MG63 (cell line): ENCODE measurements at regions not wholly inside any gene's neighbourhood (a gene's known extent, or its start where the extent isn't known, plus 50 kb on each side); places are given as distances from the start of the nearest gene placed in this dataset.

ENCODE experiments used
- DNase-seq: peaks from one replicate; pipeline ENCODE4 v3.0.0-alpha.2; 2020
- H3K27me3 ChIP-seq: fragments of 250-450 bp; sonication (Bioruptor Pico); 2 replicates; pipeline ENCODE4 v1.5.1; 2020; ENCODE audit warnings: mild to moderate bottlenecking, moderate library complexity
- H3K36me3 ChIP-seq: fragments of 250-450 bp; sonication (Bioruptor Pico); 2 replicates; pipeline ENCODE4 v1.5.1; 2020; ENCODE audit warnings: mild to moderate bottlenecking, moderate library complexity
- H3K4me3 ChIP-seq: fragments of 250-450 bp; sonication (Bioruptor Pico); 2 replicates; pipeline ENCODE4 v1.5.1; 2020; ENCODE audit warnings: mild to moderate bottlenecking, moderate library complexity
- H3K9me3 ChIP-seq: fragments of 250-450 bp; sonication (Bioruptor Pico); 2 replicates; pipeline ENCODE4 v1.5.1; 2020; ENCODE audit warnings: mild to moderate bottlenecking, moderate library complexity

- H3K4me3 ChIP-seq, result no peak overlapping the region
- no peak for DNase-seq
- no peaks in the 10 kb centered on the region for H3K9me3 ChIP-seq
- no peaks in the 10 kb centered on the region for H3K27me3 ChIP-seq
- H3K36me3 ChIP-seq, result no peaks in the 10 kb centered on the region
Observed at GRCh38 chr20:24382743-24383142, 86.7 kb upstream of the SYNDIG1 start.

- H3K4me3 ChIP-seq, result no peak overlapping the region
- no peaks in the 10 kb centered on the region for H3K36me3 ChIP-seq
- no peaks in the 10 kb centered on the region for H3K9me3 ChIP-seq
- no peak for DNase-seq
- no peaks in the 10 kb centered on the region for H3K27me3 ChIP-seq
Observed at GRCh38 chr20:24382331-24382730, 87.1 kb upstream of the SYNDIG1 start.

- Histone ChIP-seq H3K9me3 (no peaks in the 10 kb centered on the region), H3K36me3 (no peaks in the 10 kb centered on the region), H3K4me3 (no peak overlapping the region), H3K27me3 (no peaks in the 10 kb centered on the region)
- DNase-seq, result no peak
Observed at GRCh38 chr20:24381886-24382285, 87.5 kb upstream of the SYNDIG1 start.

- peak; percentile 66 for DNase-seq
- H3K9me3 ChIP-seq, result no peaks in the 10 kb centered on the region
- H3K27me3 ChIP-seq, result no peaks in the 10 kb centered on the region
- H3K4me3 ChIP-seq, result no peak overlapping the region
- no peaks in the 10 kb centered on the region for H3K36me3 ChIP-seq
Observed at GRCh38 chr20:24379484-24379927, 89.9 kb upstream of the SYNDIG1 start.

GRCh38 chr20:24378661-24379483 lies 90.6 kb upstream of the SYNDIG1 start:
- Histone ChIP-seq H3K27me3 (no peaks in the 10 kb centered on the region), H3K36me3 (no peaks in the 10 kb centered on the region), H3K4me3 (no peak overlapping the region), H3K9me3 (no peaks in the 10 kb centered on the region)
- DNase-seq, result no peak

GRCh38 chr20:24376311-24377099 lies 92.9 kb upstream of the SYNDIG1 start:
- no peak for DNase-seq
- no peaks in the 10 kb centered on the region for H3K9me3 ChIP-seq
- no peaks in the 10 kb centered on the region for H3K27me3 ChIP-seq
- no peak overlapping the region for H3K4me3 ChIP-seq
- no peaks in the 10 kb centered on the region for H3K36me3 ChIP-seq

- no peaks in the 10 kb centered on the region for H3K36me3 ChIP-seq
- no peak overlapping the region for H3K4me3 ChIP-seq
- no peak for DNase-seq
- H3K27me3 ChIP-seq, result no peaks in the 10 kb centered on the region
- H3K9me3 ChIP-seq, result no peaks in the 10 kb centered on the region
Observed at GRCh38 chr20:24373372-24373771, 96.1 kb upstream of the SYNDIG1 start.

GRCh38 chr20:24370911-24371695 lies 98.3 kb upstream of the SYNDIG1 start:
- no peaks in the 10 kb centered on the region for H3K36me3 ChIP-seq
- no peak overlapping the region for H3K4me3 ChIP-seq

GRCh38 chr20:24370249-24370648 lies 99.2 kb upstream of the SYNDIG1 start:
- no peaks in the 10 kb centered on the region for H3K27me3 ChIP-seq
- H3K4me3 ChIP-seq, result no peak overlapping the region
- no peaks in the 10 kb centered on the region for H3K36me3 ChIP-seq
- no peak for DNase-seq
- no peaks in the 10 kb centered on the region for H3K9me3 ChIP-seq

More at GRCh38 chr20:24370911-24371695, 98.3 kb upstream of the SYNDIG1 start:
- peak; percentile 45 for DNase-seq
- Histone ChIP-seq H3K27me3 (no peaks in the 10 kb centered on the region), H3K9me3 (no peaks in the 10 kb centered on the region)

- no peaks in the 10 kb centered on the region for H3K36me3 ChIP-seq
- H3K27me3 ChIP-seq, result no peaks in the 10 kb centered on the region
- no peaks in the 10 kb centered on the region for H3K9me3 ChIP-seq
- no peak for DNase-seq
- no peak overlapping the region for H3K4me3 ChIP-seq
Observed at GRCh38 chr20:24368253-24368652, 101.2 kb upstream of the SYNDIG1 start.

- Histone ChIP-seq H3K9me3 (no peaks in the 10 kb centered on the region), H3K27me3 (no peaks in the 10 kb centered on the region), H3K4me3 (no peak overlapping the region), H3K36me3 (no peaks in the 10 kb centered on the region)
- DNase-seq, result no peak
Observed at GRCh38 chr20:24366336-24367004, 103.0 kb upstream of the SYNDIG1 start.

GRCh38 chr20:24365670-24366069 lies 103.8 kb upstream of the SYNDIG1 start:
- Histone ChIP-seq H3K9me3 (no peaks in the 10 kb centered on the region), H3K36me3 (no peaks in the 10 kb centered on the region), H3K4me3 (no peak overlapping the region), H3K27me3 (no peaks in the 10 kb centered on the region)
- DNase-seq, result no peak

- DNase-seq, result no peak
- Histone ChIP-seq H3K36me3 (no peaks in the 10 kb centered on the region), H3K4me3 (no peak overlapping the region), H3K27me3 (no peaks in the 10 kb centered on the region), H3K9me3 (no peaks in the 10 kb centered on the region)
Observed at GRCh38 chr20:24364482-24364881, 104.9 kb upstream of the SYNDIG1 start.

GRCh38 chr20:24363031-24363430 lies 106.4 kb upstream of the SYNDIG1 start:
- H3K4me3 ChIP-seq, result no peak overlapping the region
- no peaks in the 10 kb centered on the region for H3K27me3 ChIP-seq
- no peak for DNase-seq
- no peaks in the 10 kb centered on the region for H3K36me3 ChIP-seq
- no peaks in the 10 kb centered on the region for H3K9me3 ChIP-seq

GRCh38 chr20:24362080-24362479 lies 107.3 kb upstream of the SYNDIG1 start:
- no peak overlapping the region for H3K4me3 ChIP-seq
- H3K9me3 ChIP-seq, result no peaks in the 10 kb centered on the region
- H3K27me3 ChIP-seq, result no peaks in the 10 kb centered on the region
- no peak for DNase-seq
- H3K36me3 ChIP-seq, result no peaks in the 10 kb centered on the region

- Histone ChIP-seq H3K36me3 (no peaks in the 10 kb centered on the region), H3K9me3 (no peaks in the 10 kb centered on the region), H3K4me3 (no peak overlapping the region), H3K27me3 (no peaks in the 10 kb centered on the region)
- no peak for DNase-seq
Observed at GRCh38 chr20:24361541-24361940, 107.9 kb upstream of the SYNDIG1 start.
